ENCODE measurements at regions not wholly inside any gene's neighbourhood (a gene's known extent, or its start where the extent isn't known, plus 50 kb on each side); places are given as distances from the start of the nearest gene placed in this dataset.

GRCh38 chr18:25827961-25828561 lies 262.4 kb downstream of the SS18 start:
- H3K4me3 ChIP-seq, result no peak overlapping the region
- H3K9me3 ChIP-seq (ENCODE audit: low read depth, low read length), result no peaks in the 10 kb centered on the region
- TF ChIP-seq POLR2AphosphoS5 (IDR thresholded peaks at IDR 0.05; ENCODE audit: borderline replicate concordance, low read depth, low read length) (no peak), FOXP2 (optimal IDR thresholded peaks at IDR 0.05; ENCODE audit: control extremely low read depth, extremely low read length, insufficient read depth) (no peak), EZH2 (IDR thresholded peaks at IDR 0.05) (no peak)
- H3K9ac ChIP-seq (ENCODE audit: insufficient read length), result no peak overlapping the region
- H3K27ac ChIP-seq, result no peak overlapping the region
- H3K36me3 ChIP-seq (ENCODE audit: insufficient read depth, low read length), result no peaks in the 10 kb centered on the region
- no peak for DNase-seq (ENCODE audit: low read depth, low spot score)

DNA sequence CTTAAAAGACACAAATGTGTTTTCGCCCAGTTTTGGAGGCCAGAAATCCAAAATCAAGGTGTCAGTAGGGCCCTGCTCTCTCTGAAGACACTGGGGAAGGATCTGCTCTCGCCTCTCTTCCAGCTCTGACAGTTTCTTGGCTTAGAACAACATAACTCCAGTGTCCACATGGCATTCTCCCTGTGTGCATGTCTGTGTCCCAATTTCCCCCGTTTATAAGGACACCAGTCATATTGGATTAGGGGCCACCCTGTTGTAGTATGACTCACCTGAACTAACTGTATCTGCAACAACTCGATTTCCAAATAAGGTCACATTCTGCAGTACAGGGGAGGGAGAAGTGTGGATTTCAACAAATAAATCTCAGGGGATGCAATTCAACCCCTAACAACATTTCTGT lies 263.2 kb downstream of the SS18 start:
- H3K36me3 ChIP-seq (ENCODE audit: insufficient read depth, low read length), result no peaks in the 10 kb centered on the region
- TF ChIP-seq FOXP2 (optimal IDR thresholded peaks at IDR 0.05; ENCODE audit: control extremely low read depth, extremely low read length, insufficient read depth), result no peak
- TF ChIP-seq EZH2 (IDR thresholded peaks at IDR 0.05), result no peak
- no peak for TF ChIP-seq POLR2AphosphoS5 (IDR thresholded peaks at IDR 0.05; ENCODE audit: borderline replicate concordance, low read depth, low read length)
- DNase-seq (ENCODE audit: low read depth, low spot score), result no peak
- H3K9ac ChIP-seq (ENCODE audit: insufficient read length), result no peak overlapping the region
- H3K4me3 ChIP-seq, result no peak overlapping the region
- no peak overlapping the region for H3K27ac ChIP-seq
- no peaks in the 10 kb centered on the region for H3K9me3 ChIP-seq (ENCODE audit: low read depth, low read length)

GRCh38 chr18:25826823-25827222 lies 263.6 kb downstream of the SS18 start:
- H3K9me3 ChIP-seq (ENCODE audit: low read depth, low read length), result no peaks in the 10 kb centered on the region
- no peaks in the 10 kb centered on the region for H3K36me3 ChIP-seq (ENCODE audit: insufficient read depth, low read length)
- no peak for DNase-seq (ENCODE audit: low read depth, low spot score)
- no peak overlapping the region for H3K4me3 ChIP-seq
- no peak overlapping the region for H3K9ac ChIP-seq (ENCODE audit: insufficient read length)
- no peak for TF ChIP-seq EZH2 (IDR thresholded peaks at IDR 0.05)
- no peak for TF ChIP-seq FOXP2 (optimal IDR thresholded peaks at IDR 0.05; ENCODE audit: control extremely low read depth, extremely low read length, insufficient read depth)
- TF ChIP-seq POLR2AphosphoS5 (IDR thresholded peaks at IDR 0.05; ENCODE audit: borderline replicate concordance, low read depth, low read length), result no peak
- no peak overlapping the region for H3K27ac ChIP-seq

DNA sequence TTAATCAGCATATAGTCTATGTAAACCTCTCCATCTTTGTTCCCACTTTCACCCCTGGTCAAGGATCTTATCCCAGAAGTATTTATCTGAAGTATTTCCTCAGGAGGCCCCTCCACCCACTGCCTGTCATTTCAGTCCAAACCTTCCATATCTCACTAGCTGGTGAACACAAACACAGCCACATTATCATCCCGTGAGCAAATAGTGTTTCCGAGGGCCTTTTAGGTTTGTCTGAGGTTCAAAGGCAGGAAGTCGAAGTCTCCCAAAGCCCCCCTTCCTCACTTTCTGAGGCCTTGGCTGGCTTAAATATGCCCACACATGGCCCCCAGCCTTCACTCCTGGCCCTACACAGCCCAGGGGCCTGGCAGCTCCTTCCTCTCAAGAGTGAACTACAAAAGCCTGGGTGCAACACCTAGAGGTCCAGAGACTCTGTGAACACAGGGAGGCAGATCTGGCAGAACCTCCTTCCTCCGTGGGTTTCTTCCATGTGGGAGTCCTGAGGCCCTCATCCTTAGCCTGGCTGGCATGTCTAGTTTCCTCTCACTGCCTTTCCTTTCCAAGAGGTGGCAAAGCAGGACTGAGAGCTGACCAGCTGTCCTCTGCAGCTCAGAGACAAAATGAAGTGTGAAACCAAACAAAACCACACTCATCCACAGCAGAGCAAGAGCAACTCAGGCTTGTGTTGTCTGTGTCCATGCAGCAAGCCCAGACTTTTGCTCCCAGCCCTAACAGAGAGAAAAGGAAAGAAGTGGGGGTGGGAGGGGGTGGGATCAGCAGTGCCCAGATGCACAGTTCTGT lies 264.2 kb downstream of the SS18 start:
- DNase-seq (ENCODE audit: low read depth, low spot score), result no peak
- Histone ChIP-seq H3K9me3 (ENCODE audit: low read depth, low read length) (no peaks in the 10 kb centered on the region), H3K27ac (no peak overlapping the region), H3K4me3 (no peak overlapping the region), H3K36me3 (ENCODE audit: insufficient read depth, low read length) (no peaks in the 10 kb centered on the region), H3K9ac (ENCODE audit: insufficient read length) (no peak overlapping the region)
- TF ChIP-seq EZH2 (IDR thresholded peaks at IDR 0.05) (no peak), POLR2AphosphoS5 (IDR thresholded peaks at IDR 0.05; ENCODE audit: borderline replicate concordance, low read depth, low read length) (no peak), FOXP2 (optimal IDR thresholded peaks at IDR 0.05; ENCODE audit: control extremely low read depth, extremely low read length, insufficient read depth) (no peak)

DNA sequence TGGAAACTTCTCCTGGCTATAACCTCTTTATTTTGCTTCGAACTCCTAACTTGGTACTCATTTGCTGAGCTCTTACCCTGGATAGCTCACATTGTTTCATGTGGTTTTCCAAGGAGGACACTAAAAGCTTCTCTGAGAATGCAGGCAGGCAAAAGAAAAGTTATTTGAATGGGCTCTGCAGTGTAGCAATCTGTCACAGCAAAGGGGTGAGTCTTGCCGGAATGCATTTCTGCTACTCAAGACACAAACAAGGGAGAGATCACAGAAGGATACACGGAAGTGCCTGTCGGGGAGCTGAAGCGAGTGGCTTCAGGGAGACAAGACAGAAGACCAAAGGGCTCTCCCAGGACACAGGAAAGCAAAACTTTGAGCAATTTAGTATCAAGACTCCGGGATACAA lies 265.4 kb downstream of the SS18 start:
- H3K36me3 ChIP-seq (ENCODE audit: insufficient read depth, low read length), result no peaks in the 10 kb centered on the region
- H3K9me3 ChIP-seq (ENCODE audit: low read depth, low read length), result no peaks in the 10 kb centered on the region
- no peak overlapping the region for H3K4me3 ChIP-seq
- no peak overlapping the region for H3K9ac ChIP-seq (ENCODE audit: insufficient read length)
- DNase-seq (ENCODE audit: low read depth, low spot score), result no peak
- TF ChIP-seq FOXP2 (optimal IDR thresholded peaks at IDR 0.05; ENCODE audit: control extremely low read depth, extremely low read length, insufficient read depth) (no peak), POLR2AphosphoS5 (IDR thresholded peaks at IDR 0.05; ENCODE audit: borderline replicate concordance, low read depth, low read length) (no peak), EZH2 (IDR thresholded peaks at IDR 0.05) (no peak)
- no peak overlapping the region for H3K27ac ChIP-seq

DNA sequence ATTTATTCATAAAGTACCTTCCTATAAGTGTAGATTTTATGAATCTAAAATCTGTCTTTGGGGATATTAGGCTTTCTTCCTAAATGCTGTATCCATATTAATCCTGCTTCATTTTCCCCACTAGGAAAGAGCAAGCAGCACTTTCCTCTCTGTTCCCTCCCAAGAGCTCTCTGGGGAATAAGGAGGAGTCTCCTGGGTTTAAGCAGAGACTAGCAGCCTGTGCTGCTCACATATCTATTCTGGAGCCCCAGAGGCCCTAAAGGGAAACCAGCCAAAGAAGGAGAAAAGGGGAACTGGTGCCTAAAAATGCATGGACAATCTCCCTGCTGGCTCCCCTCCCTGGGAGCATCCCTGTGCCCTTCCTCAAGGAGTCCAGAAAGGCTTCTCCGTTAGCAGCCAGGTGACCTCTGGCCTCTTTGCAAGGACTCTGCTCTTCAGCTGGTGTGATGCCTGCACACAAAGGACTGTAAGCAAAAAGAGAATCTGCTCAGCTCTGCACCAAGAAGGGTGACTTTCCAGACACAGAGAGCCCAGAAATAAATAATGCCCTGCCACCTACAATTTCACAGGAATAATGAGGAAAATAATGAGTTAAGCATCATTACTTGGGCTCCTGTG lies 270.6 kb downstream of the SS18 start:
- no peak overlapping the region for H3K9ac ChIP-seq (ENCODE audit: insufficient read length)
- no peaks in the 10 kb centered on the region for H3K36me3 ChIP-seq (ENCODE audit: insufficient read depth, low read length)
- no peak overlapping the region for H3K27ac ChIP-seq
- no peaks in the 10 kb centered on the region for H3K9me3 ChIP-seq (ENCODE audit: low read depth, low read length)
- H3K4me3 ChIP-seq, result no peak overlapping the region
- no peak for DNase-seq (ENCODE audit: low read depth, low spot score)
- TF ChIP-seq EZH2 (IDR thresholded peaks at IDR 0.05) (no peak), POLR2AphosphoS5 (IDR thresholded peaks at IDR 0.05; ENCODE audit: borderline replicate concordance, low read depth, low read length) (no peak), FOXP2 (optimal IDR thresholded peaks at IDR 0.05; ENCODE audit: control extremely low read depth, extremely low read length, insufficient read depth) (no peak)

- H3K4me3 ChIP-seq, result no peak overlapping the region
Observed at GRCh38 chr18:25818505-25818904, 271.9 kb downstream of the SS18 start.

GRCh38 chr18:25817546-25818237 lies 272.7 kb downstream of the SS18 start:
- Histone ChIP-seq H3K36me3 (ENCODE audit: insufficient read depth, low read length) (no peaks in the 10 kb centered on the region), H3K27ac (no peak overlapping the region), H3K4me3 (no peak overlapping the region), H3K9ac (ENCODE audit: insufficient read length) (no peak overlapping the region), H3K9me3 (ENCODE audit: low read depth, low read length) (no peaks in the 10 kb centered on the region)
- no peak for DNase-seq (ENCODE audit: low read depth, low spot score)
- TF ChIP-seq FOXP2 (optimal IDR thresholded peaks at IDR 0.05; ENCODE audit: control extremely low read depth, extremely low read length, insufficient read depth) (no peak), POLR2AphosphoS5 (IDR thresholded peaks at IDR 0.05; ENCODE audit: borderline replicate concordance, low read depth, low read length) (no peak), EZH2 (IDR thresholded peaks at IDR 0.05) (no peak)

More at GRCh38 chr18:25818505-25818904, 271.9 kb downstream of the SS18 start:
- H3K36me3 ChIP-seq (ENCODE audit: insufficient read depth, low read length), result no peaks in the 10 kb centered on the region
- H3K9me3 ChIP-seq (ENCODE audit: low read depth, low read length), result no peaks in the 10 kb centered on the region
- DNase-seq (ENCODE audit: low read depth, low spot score), result no peak
- no peak overlapping the region for H3K27ac ChIP-seq
- TF ChIP-seq FOXP2 (optimal IDR thresholded peaks at IDR 0.05; ENCODE audit: control extremely low read depth, extremely low read length, insufficient read depth) (no peak), POLR2AphosphoS5 (IDR thresholded peaks at IDR 0.05; ENCODE audit: borderline replicate concordance, low read depth, low read length) (no peak), EZH2 (IDR thresholded peaks at IDR 0.05) (no peak)
- H3K9ac ChIP-seq (ENCODE audit: insufficient read length), result no peak overlapping the region

All from SK-N-MC (cell line).